ENCODE measurements at regions not wholly inside any gene's neighbourhood (a gene's known extent, or its start where the extent isn't known, plus 50 kb on each side); places are given as distances from the start of the nearest gene placed in this dataset.

DNA sequence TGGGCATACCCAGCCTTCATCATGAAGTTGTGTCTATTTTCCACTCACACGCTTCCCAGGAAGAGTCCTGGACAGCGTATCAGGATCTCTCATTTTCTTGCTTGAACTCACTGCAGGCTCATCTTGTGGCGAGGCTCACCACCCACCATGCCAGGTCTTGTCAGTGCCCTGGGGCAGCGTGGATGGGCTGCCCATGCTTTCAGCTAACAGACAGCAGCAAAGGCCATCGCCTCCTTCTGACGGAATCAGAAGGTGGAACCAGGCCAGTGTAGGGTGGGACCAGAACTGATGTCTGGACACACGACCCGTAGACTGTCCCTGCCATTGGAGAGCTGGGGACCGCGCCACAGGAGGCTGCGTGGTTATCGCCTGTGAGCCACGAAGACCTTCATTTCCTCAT lies 169.4 kb downstream of the FOXL1 start:
- Histone ChIP-seq H3K4me1 (ENCODE audit: control insufficient read depth in 5 of 5, insufficient read depth in 5 of 5, low read length in 5 of 5) (no peaks in the 10 kb centered on the region), H3K36me3 (ENCODE audit: control insufficient read depth in 5 of 5, insufficient read depth in 5 of 5, low read length in 5 of 5) (no peaks in the 10 kb centered on the region), H3K9me3 (ENCODE audit: control insufficient read depth in 5 of 5, low read length in 5 of 5) (no peaks in the 10 kb centered on the region), H3K4me3 (ENCODE audit: low read depth in 1 of 5, low read length in 5 of 5) (no peak overlapping the region), H3K27ac (ENCODE audit: low read depth, low read length) (no peak overlapping the region), H3K27me3 (ENCODE audit: control insufficient read depth in 5 of 5, insufficient read depth in 4 of 5, low read length in 5 of 5) (peaks cover 0 to 18% (median 10%) of the 10 kb centered on the region in 5 donors), H3K9ac (ENCODE audit: low read length in 5 of 5) (no peak overlapping the region)

DNA sequence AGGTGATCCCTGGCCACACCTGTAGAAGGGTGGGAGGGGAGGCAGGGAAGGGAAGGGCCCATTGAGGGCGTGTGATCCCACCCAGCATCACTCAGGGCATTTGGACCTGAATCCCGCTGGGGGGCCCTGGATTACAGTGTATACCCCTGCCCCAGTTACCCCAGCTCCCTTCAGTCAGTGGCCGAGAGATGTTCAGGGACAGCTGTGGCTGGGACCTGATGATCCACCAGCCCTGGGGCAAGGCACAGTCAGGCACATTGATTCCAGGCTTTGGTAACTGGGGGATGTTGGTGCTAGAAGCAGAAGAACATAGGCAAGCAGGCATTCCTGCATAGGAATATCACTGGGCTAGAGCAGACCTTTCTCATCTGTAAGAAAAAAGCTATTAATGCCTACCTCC lies 170.3 kb downstream of the FOXL1 start:
- no peaks in the 10 kb centered on the region for H3K4me1 ChIP-seq (ENCODE audit: control insufficient read depth in 5 of 5, insufficient read depth in 5 of 5, low read length in 5 of 5)
- no peaks in the 10 kb centered on the region for H3K9me3 ChIP-seq (ENCODE audit: control insufficient read depth in 5 of 5, low read length in 5 of 5)
- no peak overlapping the region for H3K4me3 ChIP-seq (ENCODE audit: low read depth in 1 of 5, low read length in 5 of 5)
- no peak overlapping the region for H3K9ac ChIP-seq (ENCODE audit: low read length in 5 of 5)
- peaks cover 0 to 18% (median 10%) of the 10 kb centered on the region in 5 donors for H3K27me3 ChIP-seq (ENCODE audit: control insufficient read depth in 5 of 5, insufficient read depth in 4 of 5, low read length in 5 of 5)
- no peak overlapping the region for H3K27ac ChIP-seq (ENCODE audit: low read depth, low read length)
- no peaks in the 10 kb centered on the region for H3K36me3 ChIP-seq (ENCODE audit: control insufficient read depth in 5 of 5, insufficient read depth in 5 of 5, low read length in 5 of 5)

DNA sequence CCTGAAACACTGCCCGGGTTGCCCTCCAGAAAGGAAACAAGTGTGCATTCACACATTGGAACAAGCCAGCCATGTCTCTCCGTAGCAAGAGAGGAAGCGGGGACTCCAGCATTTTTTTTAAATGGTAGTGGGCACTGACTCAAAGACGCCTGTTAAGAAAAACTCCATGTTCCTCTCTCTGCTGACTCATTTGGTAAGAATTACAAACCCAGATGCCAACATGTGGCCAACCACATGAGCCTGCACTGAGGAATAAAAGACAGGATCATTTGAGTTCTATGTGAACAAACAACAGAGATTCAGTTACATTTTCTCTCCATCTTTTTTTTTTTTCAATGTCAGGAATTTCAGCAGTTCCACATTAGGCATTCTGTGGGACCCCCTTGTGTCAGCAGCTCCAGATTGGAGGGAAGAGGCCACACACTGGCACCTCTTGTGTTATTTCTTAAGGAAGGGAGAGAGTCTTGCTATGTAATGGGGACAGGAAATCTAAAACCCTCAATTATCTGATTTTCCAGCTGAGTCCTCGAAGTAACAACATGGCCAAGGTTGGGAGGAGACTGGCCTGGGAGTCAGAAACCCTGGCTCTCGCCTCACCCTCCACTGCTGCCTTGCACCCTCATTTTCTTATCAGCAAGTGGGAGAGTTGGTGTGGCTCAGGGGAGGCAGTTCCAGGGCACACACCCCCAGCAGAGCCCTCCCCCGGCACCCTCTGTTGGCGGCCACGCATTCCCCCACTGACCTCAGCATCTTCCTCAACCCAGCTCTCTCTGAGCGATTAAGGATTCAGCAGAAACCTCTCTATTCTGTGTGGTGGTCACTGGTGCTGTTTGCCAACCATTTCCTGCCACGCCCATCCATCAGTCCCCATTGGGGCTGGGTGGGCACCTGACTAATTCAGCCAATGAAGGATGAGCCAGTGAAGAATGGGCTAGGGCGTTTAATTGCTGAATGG lies 173.0 kb downstream of the FOXL1 start:
- no peak overlapping the region for H3K4me3 ChIP-seq (ENCODE audit: low read depth in 1 of 5, low read length in 5 of 5)
- peaks cover 0 to 21% (median 13%) of the 10 kb centered on the region in 5 donors for H3K27me3 ChIP-seq (ENCODE audit: control insufficient read depth in 5 of 5, insufficient read depth in 4 of 5, low read length in 5 of 5)
- H3K36me3 ChIP-seq (ENCODE audit: control insufficient read depth in 5 of 5, insufficient read depth in 5 of 5, low read length in 5 of 5) = no peaks in the 10 kb centered on the region
- no peak overlapping the region for H3K9ac ChIP-seq (ENCODE audit: low read length in 5 of 5)
- no peaks in the 10 kb centered on the region for H3K9me3 ChIP-seq (ENCODE audit: control insufficient read depth in 5 of 5, low read length in 5 of 5)
- no peak overlapping the region for H3K27ac ChIP-seq (ENCODE audit: low read depth, low read length)
- H3K4me1 ChIP-seq (ENCODE audit: control insufficient read depth in 5 of 5, insufficient read depth in 5 of 5, low read length in 5 of 5) = no peaks in the 10 kb centered on the region

DNA sequence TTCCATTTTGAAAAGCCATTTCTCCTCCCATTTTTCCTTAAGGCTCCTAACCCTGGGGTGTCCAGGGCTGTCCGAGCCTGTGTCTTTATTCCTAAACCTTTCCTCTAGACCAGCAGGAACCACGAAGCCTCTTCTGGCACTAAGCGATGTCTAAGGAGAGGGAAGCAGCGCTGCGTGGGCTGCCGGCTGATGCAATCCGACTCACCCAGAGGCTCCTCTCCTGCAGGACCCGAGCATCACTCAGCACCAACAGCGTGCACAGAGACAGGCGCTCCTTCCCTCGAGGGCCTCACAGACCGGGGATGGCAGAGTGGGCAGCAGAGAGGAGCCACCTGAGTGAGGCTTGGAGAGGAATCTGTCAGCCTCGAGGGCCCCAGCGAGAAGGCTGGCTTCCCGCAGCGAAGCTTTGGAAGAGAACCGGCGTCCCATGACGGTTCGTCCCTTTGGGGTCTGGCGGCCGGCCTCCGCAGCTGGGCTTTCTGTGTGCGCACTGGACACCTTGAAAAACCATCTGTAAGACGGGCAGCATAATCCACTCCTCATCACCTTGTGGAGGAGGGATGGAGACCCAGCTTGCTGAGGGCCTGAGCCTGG lies 174.3 kb downstream of the FOXL1 start:
- Histone ChIP-seq H3K4me1 (ENCODE audit: control insufficient read depth in 5 of 5, insufficient read depth in 5 of 5, low read length in 5 of 5) (no peaks in the 10 kb centered on the region), H3K36me3 (ENCODE audit: control insufficient read depth in 5 of 5, insufficient read depth in 5 of 5, low read length in 5 of 5) (no peaks in the 10 kb centered on the region), H3K27ac (ENCODE audit: low read depth, low read length) (no peak overlapping the region), H3K27me3 (ENCODE audit: control insufficient read depth in 5 of 5, insufficient read depth in 4 of 5, low read length in 5 of 5) (peaks cover 6 to 28% (median 21%) of the 10 kb centered on the region in 5 donors), H3K9ac (ENCODE audit: low read length in 5 of 5) (no peak overlapping the region), H3K9me3 (ENCODE audit: control insufficient read depth in 5 of 5, low read length in 5 of 5) (no peaks in the 10 kb centered on the region), H3K4me3 (ENCODE audit: low read depth in 1 of 5, low read length in 5 of 5) (no peak overlapping the region)

DNA sequence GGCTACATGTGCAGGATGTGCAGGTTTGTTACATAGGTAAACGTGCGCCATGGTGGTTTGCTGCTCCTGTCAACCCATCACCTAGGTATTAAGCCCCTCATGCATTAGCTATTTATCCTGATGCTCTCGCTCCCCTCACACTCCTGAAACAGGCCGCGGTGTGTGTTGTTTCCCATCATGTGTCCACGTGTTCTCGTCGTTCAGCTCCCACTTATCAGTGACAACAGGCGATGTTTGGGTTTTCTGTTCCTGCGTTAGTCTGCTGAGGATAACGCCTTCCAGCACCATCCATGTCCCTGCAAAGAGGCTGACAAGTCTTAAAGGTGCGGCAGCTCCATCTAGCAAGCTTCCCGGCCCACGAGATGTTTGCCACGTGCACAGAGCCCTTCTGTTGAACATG lies 175.1 kb downstream of the FOXL1 start:
- H3K4me1 ChIP-seq (ENCODE audit: control insufficient read depth in 5 of 5, insufficient read depth in 5 of 5, low read length in 5 of 5) = no peaks in the 10 kb centered on the region
- H3K9ac ChIP-seq (ENCODE audit: low read length in 5 of 5) = no peak overlapping the region

DNA sequence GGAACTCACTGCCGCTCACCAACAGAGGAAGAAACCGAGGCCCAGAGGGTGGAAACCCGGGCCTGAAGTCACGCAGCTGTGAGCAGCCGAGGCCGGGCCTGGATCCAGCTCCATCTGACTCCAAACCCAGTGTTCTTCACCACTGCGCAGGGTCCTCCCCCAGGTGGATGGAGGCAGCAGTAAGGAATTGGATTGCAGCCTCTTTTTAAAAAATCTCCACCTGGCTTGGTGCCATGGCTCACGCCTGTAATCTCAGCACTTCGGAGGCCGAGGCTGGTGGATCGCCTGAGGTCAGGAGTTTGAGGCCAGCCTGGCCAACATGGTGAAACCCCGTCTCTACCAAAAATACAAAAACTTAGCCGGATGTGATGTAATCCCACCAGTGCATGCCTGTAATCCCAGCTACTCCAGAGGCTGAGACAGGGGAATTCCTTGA lies 177.2 kb downstream of the FOXL1 start:
- Histone ChIP-seq H3K27ac (ENCODE audit: low read depth, low read length) (no peak overlapping the region), H3K4me1 (ENCODE audit: control insufficient read depth in 5 of 5, insufficient read depth in 5 of 5, low read length in 5 of 5) (no peaks in the 10 kb centered on the region), H3K27me3 (ENCODE audit: control insufficient read depth in 5 of 5, insufficient read depth in 4 of 5, low read length in 5 of 5) (peaks cover 13 to 38% (median 24%) of the 10 kb centered on the region in 5 donors), H3K9ac (ENCODE audit: low read length in 5 of 5) (no peak overlapping the region), H3K4me3 (ENCODE audit: low read depth in 1 of 5, low read length in 5 of 5) (no peak overlapping the region), H3K36me3 (ENCODE audit: control insufficient read depth in 5 of 5, insufficient read depth in 5 of 5, low read length in 5 of 5) (no peaks in the 10 kb centered on the region), H3K9me3 (ENCODE audit: control insufficient read depth in 5 of 5, low read length in 5 of 5) (no peaks in the 10 kb centered on the region)

More for the DNA sequence above, 175.1 kb downstream of the FOXL1 start:
- H3K27ac ChIP-seq (ENCODE audit: low read depth, low read length) = no peak overlapping the region
- no peaks in the 10 kb centered on the region for H3K36me3 ChIP-seq (ENCODE audit: control insufficient read depth in 5 of 5, insufficient read depth in 5 of 5, low read length in 5 of 5)
- peaks cover 6 to 26% (median 23%) of the 10 kb centered on the region in 5 donors for H3K27me3 ChIP-seq (ENCODE audit: control insufficient read depth in 5 of 5, insufficient read depth in 4 of 5, low read length in 5 of 5)
- H3K9me3 ChIP-seq (ENCODE audit: control insufficient read depth in 5 of 5, low read length in 5 of 5) = no peaks in the 10 kb centered on the region
- no peak overlapping the region for H3K4me3 ChIP-seq (ENCODE audit: low read depth in 1 of 5, low read length in 5 of 5)

DNA sequence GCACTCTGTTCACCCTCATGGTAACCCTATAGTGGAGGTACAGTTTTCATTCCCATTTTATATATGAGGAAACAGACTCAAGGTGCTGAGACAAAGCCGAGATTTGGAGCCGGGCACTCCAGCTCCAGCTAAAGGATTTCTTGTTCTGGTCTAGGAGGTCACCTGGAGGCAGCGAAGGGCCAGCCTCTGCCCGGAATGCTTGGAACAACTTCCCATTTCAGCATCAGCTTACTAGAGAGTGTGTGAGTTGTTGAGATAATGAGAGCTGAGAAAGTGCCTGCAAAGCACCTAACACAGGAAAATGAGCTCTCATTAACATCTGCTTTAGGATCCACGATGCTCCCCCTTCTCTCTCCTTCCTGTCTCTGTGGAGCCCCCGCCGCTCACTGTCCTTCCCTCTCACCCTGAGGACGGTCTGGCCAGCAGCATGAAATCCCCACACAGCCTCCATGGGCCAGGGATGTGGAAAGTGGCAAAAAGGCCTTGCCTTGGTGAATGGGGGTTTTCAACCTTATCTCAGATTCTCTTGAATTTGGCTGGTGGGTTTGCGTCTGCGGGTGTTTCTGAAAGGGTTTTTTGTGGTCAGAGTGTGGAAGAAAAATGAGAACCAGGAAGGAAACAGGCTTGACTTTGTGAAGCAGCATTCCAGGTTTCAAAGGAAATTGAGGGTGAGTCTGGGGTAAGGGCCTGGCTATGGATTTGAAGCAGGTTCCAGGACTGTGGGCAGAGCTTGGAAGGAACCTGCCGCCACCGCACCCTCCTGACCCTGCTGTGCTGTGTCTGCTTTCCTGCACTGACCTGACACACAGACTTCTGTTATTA lies 178.7 kb downstream of the FOXL1 start:
- H3K4me3 ChIP-seq (ENCODE audit: low read depth in 1 of 5, low read length in 5 of 5) = no peak overlapping the region
- H3K9me3 ChIP-seq (ENCODE audit: control insufficient read depth in 5 of 5, low read length in 5 of 5) = no peaks in the 10 kb centered on the region
- H3K27ac ChIP-seq (ENCODE audit: low read depth, low read length) = no peak overlapping the region
- H3K27me3 ChIP-seq (ENCODE audit: control insufficient read depth in 5 of 5, insufficient read depth in 4 of 5, low read length in 5 of 5) = peaks cover 13 to 49% (median 36%) of the 10 kb centered on the region in 5 donors
- H3K36me3 ChIP-seq (ENCODE audit: control insufficient read depth in 5 of 5, insufficient read depth in 5 of 5, low read length in 5 of 5) = no peaks in the 10 kb centered on the region
- no peak overlapping the region for H3K9ac ChIP-seq (ENCODE audit: low read length in 5 of 5)
- no peaks in the 10 kb centered on the region for H3K4me1 ChIP-seq (ENCODE audit: control insufficient read depth in 5 of 5, insufficient read depth in 5 of 5, low read length in 5 of 5)

DNA sequence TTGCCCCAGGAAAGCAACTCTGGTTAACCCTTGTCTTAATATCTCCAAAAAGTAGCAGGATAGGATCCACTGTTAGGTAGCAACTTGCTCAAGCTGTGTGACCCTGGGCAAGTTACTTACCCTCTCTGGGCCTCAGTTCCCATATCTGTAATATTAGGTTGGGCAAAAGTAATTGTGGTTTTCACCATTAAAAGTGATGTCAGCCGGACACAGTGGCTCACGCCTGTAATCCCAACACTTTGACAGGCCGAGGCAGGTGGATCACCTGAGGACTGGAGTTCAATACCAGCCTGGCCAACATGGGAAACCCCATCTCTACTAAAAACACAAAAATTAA lies 179.3 kb downstream of the FOXL1 start:
- Histone ChIP-seq H3K4me1 (ENCODE audit: control insufficient read depth in 5 of 5, insufficient read depth in 5 of 5, low read length in 5 of 5) (no peaks in the 10 kb centered on the region), H3K36me3 (ENCODE audit: control insufficient read depth in 5 of 5, insufficient read depth in 5 of 5, low read length in 5 of 5) (no peaks in the 10 kb centered on the region), H3K9ac (ENCODE audit: low read length in 5 of 5) (no peak overlapping the region), H3K4me3 (ENCODE audit: low read depth in 1 of 5, low read length in 5 of 5) (no peak overlapping the region), H3K27ac (ENCODE audit: low read depth, low read length) (no peak overlapping the region), H3K9me3 (ENCODE audit: control insufficient read depth in 5 of 5, low read length in 5 of 5) (no peaks in the 10 kb centered on the region), H3K27me3 (ENCODE audit: control insufficient read depth in 5 of 5, insufficient read depth in 4 of 5, low read length in 5 of 5) (peaks cover 17 to 50% (median 40%) of the 10 kb centered on the region in 5 donors)

DNA sequence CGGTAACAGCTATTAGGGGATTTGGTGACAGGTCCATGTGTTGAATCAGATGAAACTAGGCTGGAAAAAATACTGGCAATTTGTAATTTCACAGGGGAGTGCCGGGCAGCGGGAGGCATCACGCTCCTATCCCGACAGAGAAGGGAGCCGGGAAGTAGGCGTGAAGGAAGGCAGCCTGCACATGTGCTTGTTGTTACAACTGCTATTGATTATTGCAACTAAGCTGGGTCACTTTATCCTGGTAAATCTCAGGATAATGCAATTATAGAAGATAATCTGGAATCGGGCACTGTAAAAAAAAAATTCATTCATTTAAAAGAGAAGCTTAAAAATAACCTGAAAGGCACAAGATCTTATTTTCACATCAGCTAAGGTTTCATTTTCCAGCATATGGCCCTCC lies 180.6 kb downstream of the FOXL1 start:
- Histone ChIP-seq H3K27ac (ENCODE audit: low read depth, low read length) (no peak overlapping the region), H3K9ac (ENCODE audit: low read length in 5 of 5) (no peak overlapping the region), H3K27me3 (ENCODE audit: control insufficient read depth in 5 of 5, insufficient read depth in 4 of 5, low read length in 5 of 5) (peaks cover 24 to 50% (median 47%) of the 10 kb centered on the region in 5 donors), H3K36me3 (ENCODE audit: control insufficient read depth in 5 of 5, insufficient read depth in 5 of 5, low read length in 5 of 5) (no peaks in the 10 kb centered on the region), H3K9me3 (ENCODE audit: control insufficient read depth in 5 of 5, low read length in 5 of 5) (no peaks in the 10 kb centered on the region), H3K4me1 (ENCODE audit: control insufficient read depth in 5 of 5, insufficient read depth in 5 of 5, low read length in 5 of 5) (no peaks in the 10 kb centered on the region), H3K4me3 (ENCODE audit: low read depth in 1 of 5, low read length in 5 of 5) (no peak overlapping the region)
